Medulla oblongata (tissue), 1 donor: ENCODE measurements at regions not wholly inside any gene's neighbourhood (a gene's known extent, or its start where the extent isn't known, plus 50 kb on each side); places are given as distances from the start of the nearest gene placed in this dataset.

Experiments
- DNase-seq: peaks from one replicate; pipeline ENCODE4 v3.0.0-alpha.2; 2015; ENCODE audit errors: extremely low spot score

DNA sequence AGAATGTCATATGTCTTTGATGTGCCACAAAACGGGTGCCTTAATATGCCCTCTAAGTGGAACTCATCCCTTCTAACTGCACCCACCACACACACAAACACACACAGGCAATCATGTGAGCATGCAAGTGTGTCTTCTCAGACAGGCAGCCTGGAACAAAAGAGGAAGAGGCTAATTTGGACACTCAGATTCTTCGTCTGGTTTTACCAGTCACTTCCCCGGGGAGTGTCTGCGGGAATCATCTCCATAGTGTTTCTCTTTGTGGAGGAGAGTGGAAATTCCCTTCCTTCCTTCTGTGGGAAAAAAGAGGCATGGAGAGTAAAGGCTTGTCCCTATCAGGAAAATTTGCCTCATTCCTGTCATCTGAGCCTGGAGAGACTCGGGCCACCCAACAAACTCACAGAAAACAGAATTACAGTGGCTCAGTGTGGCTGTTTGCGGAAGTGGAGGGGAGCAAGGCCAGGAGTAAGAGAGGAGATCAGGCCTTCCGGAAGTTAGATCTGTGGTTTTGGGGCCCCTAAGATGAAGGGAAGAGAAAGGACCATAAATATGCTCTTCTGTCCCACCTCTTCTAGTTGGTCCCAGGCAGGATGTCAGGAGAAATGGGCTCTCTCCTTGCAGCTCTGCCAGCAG, 212.6 kb upstream of the SEMA6D start:
- DNase-seq = peak; percentile 78

- no peak for DNase-seq
Measured at GRCh38 chr15:47505712-47506328, 211.5 kb upstream of the SEMA6D start.

GRCh38 chr15:47506329-47507100, 210.8 kb upstream of the SEMA6D start:
- DNase-seq = peak; percentile 15

DNA sequence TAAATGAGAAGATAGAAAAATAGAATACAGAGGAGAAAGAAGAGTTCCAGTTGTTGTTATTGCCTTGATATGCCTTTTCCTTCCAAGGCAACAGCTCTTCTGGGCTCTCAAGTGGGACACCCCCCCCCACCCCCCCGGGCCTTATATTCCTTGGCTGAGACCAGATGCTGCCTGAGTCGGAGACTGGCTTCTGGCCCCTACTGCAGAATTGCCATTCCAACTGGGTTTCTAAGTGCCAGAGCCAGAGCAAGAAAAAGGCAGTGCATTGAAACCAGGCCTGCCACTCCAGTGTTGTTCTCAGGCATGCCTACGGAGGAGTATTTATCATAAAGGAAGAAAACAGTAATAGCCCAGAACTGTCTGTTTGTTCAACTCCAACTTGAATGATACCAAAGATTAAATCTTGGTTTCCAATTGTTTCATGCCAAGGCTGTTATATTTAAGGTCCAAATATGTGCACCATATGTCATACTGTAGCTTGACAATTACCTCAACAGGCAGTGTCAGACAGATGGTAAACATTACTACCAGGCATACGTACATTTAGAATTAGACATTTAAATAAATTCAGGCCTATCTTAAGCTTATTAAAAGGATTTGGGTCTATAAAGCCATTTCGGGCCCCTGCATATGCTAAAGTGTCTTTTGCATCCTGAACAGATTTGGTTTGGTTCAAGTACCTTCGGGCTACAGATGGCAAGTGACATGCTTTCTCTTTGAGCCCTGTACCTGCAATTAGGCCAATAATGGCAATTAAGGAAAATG, 209.9 kb upstream of the SEMA6D start:
- DNase-seq = peak; percentile 31

- no peak for DNase-seq
Measured at GRCh38 chr15:47511261-47511660, 206.0 kb upstream of the SEMA6D start.

DNA sequence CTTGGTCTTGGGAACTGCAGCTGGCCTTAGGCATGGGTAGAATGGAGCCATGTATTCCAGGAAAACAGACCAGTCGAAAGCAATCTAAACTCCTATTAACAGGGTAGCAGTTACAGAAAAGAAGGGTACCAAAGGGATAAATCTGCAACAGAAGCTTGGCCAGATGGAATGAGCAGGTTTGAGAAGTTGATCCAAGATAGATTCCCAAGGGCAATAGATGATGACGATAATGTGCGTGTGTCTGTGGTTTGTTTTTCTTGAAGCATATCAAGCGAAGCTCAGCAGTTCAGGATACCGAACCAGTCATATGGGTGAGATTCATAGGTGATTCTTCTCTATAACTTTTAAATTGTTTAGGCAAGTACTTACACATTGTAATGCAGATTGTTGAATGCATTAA, 203.8 kb upstream of the SEMA6D start:
- no peak for DNase-seq

DNA sequence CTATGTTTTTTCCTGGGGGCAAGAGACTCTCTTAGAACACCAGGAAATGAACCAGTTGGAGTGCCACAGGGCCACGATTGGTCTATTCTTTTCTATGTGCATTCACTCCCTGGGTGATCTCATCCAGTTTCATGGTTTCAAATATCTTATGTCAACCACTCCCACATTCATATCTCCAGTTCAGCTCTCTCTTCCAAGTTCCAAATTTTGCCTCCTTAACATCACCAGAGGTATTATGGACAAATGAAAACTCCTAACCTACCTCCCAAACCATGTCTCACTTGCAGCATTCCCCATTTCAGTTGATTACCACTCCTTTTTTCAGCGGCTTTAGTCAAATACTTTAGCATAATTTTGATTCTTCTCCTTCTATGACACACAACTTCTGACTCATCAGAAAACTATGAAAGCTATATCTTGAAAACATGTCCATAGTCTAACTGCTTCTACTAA, 203.1 kb upstream of the SEMA6D start:
- DNase-seq = no peak

DNA sequence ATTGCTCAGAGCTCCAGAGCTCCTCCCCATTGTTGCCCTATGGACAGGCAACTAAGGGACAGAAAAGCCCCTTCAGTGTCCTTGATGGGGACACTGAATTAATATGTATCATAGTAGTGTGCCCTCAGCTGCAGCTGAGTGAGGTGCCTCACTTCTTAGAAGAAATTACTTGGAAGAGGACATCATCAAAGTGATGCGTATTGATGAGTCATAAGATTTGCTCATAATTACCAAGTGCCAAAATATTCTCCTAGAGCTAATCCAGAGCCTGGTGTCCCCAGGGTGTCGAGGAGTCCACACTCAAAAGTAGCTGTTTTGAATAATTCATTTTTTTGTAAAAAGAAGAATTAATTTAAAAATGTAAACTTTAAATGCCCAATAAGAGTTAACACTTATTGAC, 200.7 kb upstream of the SEMA6D start:
- DNase-seq = no peak

- no peak for DNase-seq
Measured at GRCh38 chr15:47516972-47517371, 200.3 kb upstream of the SEMA6D start.

GRCh38 chr15:47517737-47518136, 199.6 kb upstream of the SEMA6D start:
- no peak for DNase-seq

GRCh38 chr15:47523681-47524475, 193.4 kb upstream of the SEMA6D start:
- DNase-seq = no peak

GRCh38 chr15:47529241-47529640, 188.1 kb upstream of the SEMA6D start:
- DNase-seq = no peak

DNA sequence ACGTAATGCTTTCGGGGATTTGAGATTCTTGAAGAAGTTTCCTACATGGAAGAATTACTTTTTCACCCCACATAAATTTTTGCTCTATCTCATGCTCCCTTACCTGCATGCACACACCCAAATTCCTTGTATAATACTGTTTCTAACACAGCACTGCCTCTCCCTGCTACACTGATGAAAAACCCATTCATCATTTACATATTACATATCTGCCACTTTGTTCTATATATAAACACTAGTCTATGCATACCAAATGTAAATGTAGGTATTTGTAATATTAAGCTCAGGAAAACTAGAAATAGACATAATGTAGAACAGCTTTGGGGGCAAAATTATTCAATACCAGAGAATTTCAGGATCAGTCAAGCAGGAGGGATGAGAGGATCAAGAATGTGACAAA, 182.6 kb upstream of the SEMA6D start:
- no peak for DNase-seq

DNA sequence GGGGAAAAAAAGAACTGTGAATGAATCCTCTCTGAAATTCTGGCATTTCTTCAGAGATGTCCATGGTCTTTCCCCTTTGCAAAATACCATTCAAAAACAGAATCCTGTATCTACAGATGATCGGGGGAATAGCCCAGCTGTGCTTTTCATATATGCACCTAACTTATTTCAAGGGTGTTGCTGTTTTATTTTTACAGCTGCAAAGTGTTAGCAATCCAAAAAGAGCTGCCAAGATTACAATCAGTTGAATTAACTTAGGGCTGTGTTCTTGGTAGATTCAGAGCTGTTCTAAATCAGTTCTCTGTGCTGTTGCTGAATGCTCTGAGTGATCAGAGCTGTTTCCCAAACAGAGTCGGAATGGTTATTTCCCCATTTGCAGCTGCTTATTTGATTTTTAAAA, 175.7 kb upstream of the SEMA6D start:
- DNase-seq = peak; percentile 13

- no peak for DNase-seq
Measured at GRCh38 chr15:47542312-47542989, 174.9 kb upstream of the SEMA6D start.

- DNase-seq = no peak
Measured at GRCh38 chr15:47548231-47548630, 169.1 kb upstream of the SEMA6D start.

- DNase-seq = no peak
Measured at GRCh38 chr15:47548986-47549385, 168.3 kb upstream of the SEMA6D start.

DNA sequence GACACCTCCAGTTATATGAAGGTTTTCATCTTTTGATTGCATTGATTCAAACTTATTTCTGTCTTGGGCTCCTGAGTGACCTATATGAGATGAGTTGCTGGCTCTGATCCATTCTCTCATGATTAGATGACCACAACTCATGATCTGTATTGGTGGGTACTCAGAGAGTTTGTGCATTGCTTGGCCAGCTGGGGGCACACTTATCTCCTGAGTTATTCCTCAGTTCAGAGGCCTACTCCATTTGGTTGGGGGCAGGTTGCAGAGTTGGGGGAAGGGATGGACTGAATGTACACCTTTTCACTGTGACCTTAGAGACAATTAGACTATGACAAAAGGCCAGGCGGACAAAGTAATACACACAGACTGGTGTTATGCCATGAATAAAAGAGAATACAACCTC, 166.2 kb upstream of the SEMA6D start:
- DNase-seq = no peak

DNA sequence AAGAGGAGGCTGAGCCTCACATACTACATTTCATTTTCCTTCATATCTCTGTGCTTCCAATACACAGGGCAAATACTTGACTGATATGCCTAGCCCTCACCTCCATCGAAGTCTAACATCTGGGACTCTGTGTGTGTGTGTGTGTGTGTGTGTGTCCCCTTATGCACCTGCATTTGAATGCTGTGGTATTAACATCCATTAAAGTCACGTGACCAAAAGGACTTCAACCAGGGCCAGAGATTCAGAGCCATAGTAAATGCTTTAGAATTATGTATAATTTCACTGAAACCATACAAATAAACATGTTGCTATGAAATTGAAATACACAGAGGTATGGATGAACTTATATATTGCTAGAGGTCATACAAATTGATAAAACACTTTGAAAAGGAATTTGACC, 165.8 kb upstream of the SEMA6D start:
- no peak for DNase-seq

DNA sequence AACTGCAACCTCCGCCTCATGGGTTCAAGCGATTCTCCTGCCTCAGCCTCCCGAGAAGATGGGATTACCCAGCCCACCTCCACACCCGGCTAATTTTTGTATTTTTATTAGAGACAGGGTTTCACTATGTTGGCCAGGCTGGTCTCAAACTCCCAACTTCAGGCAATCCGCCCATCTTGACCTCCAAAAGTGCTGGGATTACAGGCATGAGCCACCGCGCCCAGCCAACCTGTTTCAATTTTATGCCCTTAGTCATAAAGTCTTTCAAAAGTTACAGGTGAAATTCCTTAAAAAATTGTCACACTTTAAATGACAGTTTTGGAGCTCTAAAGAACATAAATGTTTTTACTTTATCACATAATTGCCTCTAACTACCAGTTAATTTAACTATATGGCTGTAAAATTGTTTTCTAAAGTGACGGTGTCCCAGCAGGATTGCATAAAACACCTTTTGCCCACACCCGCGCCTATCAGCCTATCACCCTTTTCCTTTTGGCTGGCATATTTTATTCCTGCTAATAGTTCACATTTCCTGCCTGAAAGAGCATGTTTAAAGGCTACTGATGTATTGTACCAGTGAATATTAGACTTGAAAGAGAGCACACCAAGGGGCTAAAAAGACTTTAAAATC, 164.2 kb upstream of the SEMA6D start:
- no peak for DNase-seq
